Mesenteric fat pad (tissue), 1 donor: ENCODE measurements at regions not wholly inside any gene's neighbourhood (a gene's known extent, or its start where the extent isn't known, plus 50 kb on each side); places are given as distances from the start of the nearest gene placed in this dataset.

ENCODE experiments used
- DNase-seq: peaks from one replicate; pipeline ENCODE4 v3.0.0-alpha.2; 2020; ENCODE audit warnings: low spot score
- donor health status: DM: yes; HTN: yes; CAD: no.

- DNase-seq: no peak
Measured at GRCh38 chr17:33514369-33514768, 221.3 kb upstream of the ASIC2 start.

DNA sequence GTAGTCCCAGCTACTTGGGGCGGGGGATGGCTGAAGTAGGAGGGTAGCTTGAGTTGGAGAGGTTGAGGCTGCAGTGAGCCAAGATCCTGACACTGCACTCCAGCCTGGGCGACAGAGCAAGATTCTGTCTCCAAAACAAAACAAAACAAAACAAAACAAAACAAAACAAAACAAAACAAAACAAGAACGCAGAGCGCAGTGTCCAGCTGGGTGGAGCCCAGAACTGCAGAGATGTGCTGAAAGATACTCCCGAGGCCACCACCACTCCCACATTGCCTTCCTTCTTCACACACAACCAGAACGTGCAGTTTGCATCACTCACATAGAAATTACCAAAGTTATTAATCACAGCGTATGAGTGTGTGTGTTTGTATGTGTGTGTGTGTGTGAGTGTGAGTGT, 222.9 kb upstream of the ASIC2 start:
- no peak for DNase-seq

- no peak for DNase-seq
Measured at GRCh38 chr17:33516645-33517044, 223.6 kb upstream of the ASIC2 start.

DNA sequence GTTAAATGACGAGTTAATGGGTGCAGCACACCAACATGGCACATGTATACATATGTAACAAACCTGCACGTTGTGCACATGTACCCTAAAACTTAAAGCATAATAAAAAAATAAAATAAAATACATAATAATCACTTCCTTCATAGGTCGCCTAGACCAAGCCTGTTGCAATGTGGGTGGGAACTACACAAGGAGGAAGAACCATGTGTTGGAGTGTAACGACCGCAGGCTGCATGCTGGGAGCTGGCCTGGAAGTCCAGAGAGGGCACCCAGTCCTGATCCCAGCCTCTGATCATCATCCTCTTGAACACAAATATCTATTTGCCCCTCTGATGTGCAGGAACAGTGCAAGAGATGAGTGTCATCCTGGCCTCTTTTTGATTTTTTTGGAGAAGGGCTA, 224.7 kb upstream of the ASIC2 start:
- no peak for DNase-seq

DNA sequence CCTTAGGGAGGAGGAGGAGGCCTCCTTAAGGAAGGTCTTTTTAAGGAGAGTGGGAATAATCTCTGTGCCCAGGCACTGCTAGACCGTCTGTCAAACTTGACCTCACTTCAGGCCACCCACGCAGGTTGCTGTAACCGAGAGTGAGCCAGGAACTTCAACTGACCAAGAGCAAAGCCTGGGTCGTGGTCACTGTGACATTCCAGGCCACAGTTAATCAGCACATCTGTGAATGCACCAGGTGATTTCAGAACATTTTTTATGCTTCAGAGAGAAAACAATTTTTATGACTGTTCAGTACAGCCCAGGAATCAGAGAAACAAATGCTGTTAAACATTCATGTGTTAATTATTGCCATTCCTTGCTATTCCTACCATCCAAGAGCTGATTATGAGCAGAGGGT, 226.6 kb upstream of the ASIC2 start:
- no peak for DNase-seq

DNA sequence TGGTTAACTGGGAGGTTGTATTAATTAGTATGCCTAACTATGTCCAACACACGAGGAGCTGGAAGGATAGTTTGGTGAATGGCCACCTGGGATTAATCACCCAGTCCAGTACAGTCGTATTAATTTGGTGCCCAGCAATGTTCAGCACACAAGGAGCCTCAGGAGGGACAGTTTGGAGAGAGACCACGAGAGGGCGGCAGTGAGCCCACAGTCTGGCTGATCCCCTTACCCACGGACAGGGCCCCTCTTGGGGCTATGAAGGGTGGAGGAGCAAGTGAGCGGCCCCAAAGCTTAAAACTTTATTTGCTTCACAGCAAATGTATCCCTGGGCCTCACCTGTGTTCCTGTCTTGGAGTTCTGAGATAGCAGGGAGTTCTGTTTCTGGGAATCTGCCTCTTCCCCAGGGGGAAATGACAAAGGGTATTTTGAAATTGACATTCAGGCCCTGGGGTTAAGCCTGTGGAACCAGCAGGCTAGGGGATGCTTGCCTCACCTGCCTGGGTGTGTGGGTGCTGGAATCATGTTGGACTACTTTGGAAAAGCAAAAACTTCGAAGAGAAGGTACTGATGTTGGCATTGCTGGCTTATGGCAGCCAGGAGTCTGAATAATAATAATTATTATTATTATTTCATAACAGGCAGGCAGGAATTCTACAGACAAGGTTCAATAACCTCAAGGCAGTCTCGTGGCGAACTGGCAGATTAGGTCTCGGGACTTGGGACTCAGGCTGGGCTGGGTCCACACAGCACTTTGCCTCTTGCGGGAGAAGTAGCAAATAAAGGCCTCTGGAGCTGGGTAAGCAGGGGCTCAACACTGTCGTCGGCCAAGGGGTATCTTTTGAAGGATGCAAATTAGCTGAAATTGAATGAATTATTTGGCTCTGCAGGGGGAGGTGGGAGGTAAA, 227.6 kb upstream of the ASIC2 start:
- DNase-seq: no peak

DNA sequence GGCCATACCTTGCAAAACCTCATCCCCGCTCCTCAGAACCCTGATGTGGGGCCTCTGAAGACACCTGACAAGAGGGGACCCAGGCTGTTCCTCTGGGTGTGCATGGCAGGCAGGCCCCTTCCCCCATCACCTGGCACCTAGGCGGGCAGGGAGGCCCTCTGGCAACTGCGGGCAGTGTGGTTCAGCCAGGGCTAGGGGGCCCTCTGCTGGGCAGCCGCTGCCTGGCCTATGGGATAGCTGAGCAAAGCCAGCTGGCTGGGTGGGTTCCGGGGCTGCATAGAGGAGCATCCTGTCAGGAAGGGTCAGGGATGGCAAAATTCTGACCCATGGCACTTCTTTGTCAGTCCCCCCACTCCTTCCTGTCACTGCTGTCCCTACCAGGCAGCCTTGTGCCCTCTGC, 228.7 kb upstream of the ASIC2 start:
- DNase-seq: no peak

- no peak for DNase-seq
Measured at GRCh38 chr17:33522623-33523022, 229.5 kb upstream of the ASIC2 start.

- DNase-seq: no peak
Measured at GRCh38 chr17:33523577-33523981, 230.5 kb upstream of the ASIC2 start.

GRCh38 chr17:33525186-33525585, 232.1 kb upstream of the ASIC2 start:
- no peak for DNase-seq

GRCh38 chr17:33526717-33527116, 233.6 kb upstream of the ASIC2 start:
- DNase-seq: no peak

DNA sequence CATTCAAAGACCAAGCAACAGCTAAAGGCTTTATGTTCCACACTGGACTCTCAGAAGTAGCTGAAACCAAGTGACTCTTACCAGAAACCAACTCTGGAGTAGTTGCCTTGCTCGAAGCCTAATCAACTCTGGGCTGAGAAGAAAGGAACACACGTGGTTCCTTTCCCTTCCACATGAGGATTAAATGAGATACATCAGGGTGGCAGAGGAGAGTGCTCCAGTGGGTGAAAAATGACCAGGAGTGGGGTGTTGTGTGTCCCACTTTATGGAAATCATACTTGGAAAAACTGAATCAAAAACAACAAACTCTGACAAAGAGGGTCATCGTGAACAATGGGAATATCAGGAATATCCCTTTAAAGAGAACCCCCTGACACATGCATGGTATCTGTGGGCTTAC, 234.2 kb upstream of the ASIC2 start:
- no peak for DNase-seq

DNA sequence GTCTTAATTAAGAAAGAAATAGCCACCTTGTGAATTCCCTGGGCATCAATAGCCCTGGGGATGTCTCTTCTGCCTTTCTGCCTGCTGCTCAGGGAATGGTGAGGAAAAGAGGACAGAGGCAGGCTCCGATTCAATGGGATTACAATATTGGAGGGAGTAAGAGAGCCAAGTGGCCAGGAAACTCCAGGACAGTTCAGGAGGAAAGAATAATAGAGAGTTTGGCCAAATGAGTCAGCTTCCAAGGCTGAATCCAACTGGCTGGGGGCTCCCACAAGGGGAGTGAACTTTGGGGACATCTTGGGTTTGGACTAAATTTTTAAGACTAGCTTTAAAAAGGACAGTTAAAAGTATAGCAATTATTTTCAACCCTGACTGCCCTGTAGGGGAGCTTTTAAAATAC, 235.8 kb upstream of the ASIC2 start:
- no peak for DNase-seq

DNA sequence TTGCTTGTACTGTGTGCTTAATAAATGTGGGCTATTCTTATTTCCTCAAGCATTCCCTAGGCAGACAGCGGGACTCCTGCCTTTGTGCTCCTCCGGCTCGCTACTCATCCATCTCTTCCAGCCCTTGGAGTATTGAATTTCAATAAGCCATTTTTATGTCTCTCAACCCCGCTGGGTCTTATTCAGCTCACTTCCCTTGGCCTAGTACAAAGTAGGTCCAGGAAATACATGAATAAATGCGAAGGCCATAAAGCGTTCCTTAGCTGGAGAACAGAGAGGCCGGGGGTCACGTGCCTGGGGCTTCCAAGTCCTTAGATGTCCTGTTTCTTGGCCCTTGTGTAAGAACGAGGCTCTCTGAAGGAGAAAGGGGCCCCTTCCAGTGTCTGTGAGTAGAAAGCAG, 236.7 kb upstream of the ASIC2 start:
- DNase-seq: no peak

GRCh38 chr17:33531311-33531710, 238.2 kb upstream of the ASIC2 start:
- no peak for DNase-seq

- DNase-seq: no peak
Measured at GRCh38 chr17:33534087-33534486, 241.0 kb upstream of the ASIC2 start.

GRCh38 chr17:33545124-33545523, 252.0 kb upstream of the ASIC2 start:
- DNase-seq: no peak

DNA sequence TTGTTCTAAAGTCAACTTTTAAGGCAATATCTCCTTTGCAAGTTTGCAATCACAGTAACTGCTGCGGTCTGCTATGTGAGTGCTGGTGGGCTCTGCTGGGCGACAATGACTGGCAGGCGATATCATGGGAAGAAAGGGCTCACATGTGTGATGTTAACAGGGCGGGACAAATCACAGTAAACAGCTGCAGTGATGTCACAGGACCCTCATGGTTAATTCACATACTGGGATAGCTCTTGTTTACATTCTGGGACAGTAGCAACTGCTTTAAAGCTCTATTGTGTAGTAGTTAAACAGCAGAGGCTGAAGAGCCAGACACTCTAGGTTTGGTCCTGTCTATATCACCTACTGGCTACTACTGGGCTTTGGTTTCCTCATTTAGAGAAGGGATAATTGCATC, 257.2 kb upstream of the ASIC2 start:
- DNase-seq: no peak

DNA sequence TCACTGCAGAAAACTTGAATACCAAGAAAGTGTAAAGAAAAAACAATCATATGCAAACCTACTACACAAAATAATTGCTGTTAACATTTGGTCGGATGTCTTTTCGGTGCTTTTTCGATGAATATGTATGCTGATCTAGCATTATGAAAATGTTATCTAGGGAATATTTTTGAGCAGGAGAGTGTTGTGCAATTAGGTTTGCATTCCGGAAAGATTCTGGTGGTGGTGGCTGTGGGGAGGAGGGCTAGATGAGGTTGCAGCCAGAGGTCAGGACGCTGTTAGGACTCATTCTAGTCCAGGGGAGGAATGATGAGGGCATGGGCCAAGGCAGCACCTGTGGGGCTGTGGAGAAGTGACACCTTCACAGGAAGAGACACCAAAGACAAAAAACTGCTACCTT, 258.0 kb upstream of the ASIC2 start:
- no peak for DNase-seq

- DNase-seq: no peak
Measured at GRCh38 chr17:33551911-33552310, 258.8 kb upstream of the ASIC2 start.

- no peak for DNase-seq
Measured at GRCh38 chr17:33560165-33560564, 267.1 kb upstream of the ASIC2 start.

GRCh38 chr17:33560871-33561270, 267.8 kb upstream of the ASIC2 start:
- DNase-seq: no peak

GRCh38 chr17:33561569-33562334, 268.7 kb upstream of the ASIC2 start:
- no peak for DNase-seq
